ENCODE measurements at regions not wholly inside any gene's neighbourhood (a gene's known extent, or its start where the extent isn't known, plus 50 kb on each side); places are given as distances from the start of the nearest gene placed in this dataset.

GRCh38 chr1:14100919-14101318 lies 400.9 kb downstream of the PRDM2 start:
- no peak for TF ChIP-seq CTCF (IDR thresholded peaks at IDR 0.05; ENCODE audit: poor library complexity)
- no peak for TF ChIP-seq EZH2 (IDR thresholded peaks at IDR 0.05; ENCODE audit: borderline replicate concordance)
- TF ChIP-seq EZH2phosphoT487 (IDR thresholded peaks at IDR 0.05; ENCODE audit: low read depth, severe bottlenecking, unreplicated experiment) = no peak

Data from hepatocyte (in vitro differentiated cells).